ENCODE measurements at regions not wholly inside any gene's neighbourhood (a gene's known extent, or its start where the extent isn't known, plus 50 kb on each side); places are given as distances from the start of the nearest gene placed in this dataset.

GRCh38 chr3:23748398-23749110 is 57.2 kb upstream of the UBE2E1 start:
- no peak for DNase-seq

GRCh38 chr3:23749609-23750008 is 56.1 kb upstream of the UBE2E1 start:
- DNase-seq = peak; percentile 35

GRCh38 chr3:23750573-23751210 is 55.1 kb upstream of the UBE2E1 start:
- no peak for DNase-seq

- DNase-seq = no peak
Observed at GRCh38 chr3:23751212-23751723, 54.5 kb upstream of the UBE2E1 start.

- DNase-seq = no peak
Observed at GRCh38 chr3:23752126-23752525, 53.6 kb upstream of the UBE2E1 start.

- no peak for DNase-seq
Observed at GRCh38 chr3:23754215-23754614, 51.5 kb upstream of the UBE2E1 start.

Data from NCI-H2171 treated with DMSO at 0.1 percent for 48 hours (cell line).